ENCODE measurements at regions not wholly inside any gene's neighbourhood (a gene's known extent, or its start where the extent isn't known, plus 50 kb on each side); places are given as distances from the start of the nearest gene placed in this dataset.

DNA sequence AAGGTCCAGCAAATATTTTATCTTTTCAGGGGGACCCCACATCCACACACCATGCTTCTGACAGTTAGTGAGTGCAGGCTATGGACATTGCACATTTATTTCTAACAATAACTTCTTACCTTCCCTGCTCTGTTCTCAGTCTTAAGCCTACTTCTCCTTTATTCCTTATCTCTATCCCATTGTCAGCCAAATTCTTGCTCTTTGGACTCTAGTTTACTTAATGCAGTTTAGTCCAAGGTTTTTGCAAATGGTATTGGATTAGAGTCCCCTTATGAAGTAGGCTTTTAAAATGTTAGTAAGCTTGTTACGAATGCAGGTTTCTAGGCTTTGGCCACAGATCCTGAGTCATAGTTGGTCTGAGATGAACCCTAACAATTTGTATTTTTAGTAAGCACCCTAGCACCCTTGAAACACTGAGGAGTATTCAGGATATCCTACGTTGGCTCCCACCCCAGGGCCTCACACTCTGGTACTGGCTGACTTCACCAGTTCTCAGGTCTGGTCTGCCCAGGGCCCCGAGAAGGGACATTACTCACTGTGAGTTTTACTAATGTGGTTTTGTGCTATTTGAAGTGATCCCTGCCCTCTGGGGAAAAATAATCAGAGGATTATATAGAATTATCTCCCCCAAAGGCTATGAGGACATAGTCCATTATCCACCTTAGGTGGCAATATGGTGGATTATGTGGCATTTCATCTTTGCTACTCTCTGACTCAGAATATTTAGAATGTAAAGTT lies 239.5 kb downstream of the TGFB2 start:
- in situ Hi-C loops (cut with MboI; ENCODE audit: low pct_unique_long_range_greater_than_20kb, low sequenced_read_pairs, unreplicated experiment): no loop called here
- TF ChIP-seq, protein P1, sequence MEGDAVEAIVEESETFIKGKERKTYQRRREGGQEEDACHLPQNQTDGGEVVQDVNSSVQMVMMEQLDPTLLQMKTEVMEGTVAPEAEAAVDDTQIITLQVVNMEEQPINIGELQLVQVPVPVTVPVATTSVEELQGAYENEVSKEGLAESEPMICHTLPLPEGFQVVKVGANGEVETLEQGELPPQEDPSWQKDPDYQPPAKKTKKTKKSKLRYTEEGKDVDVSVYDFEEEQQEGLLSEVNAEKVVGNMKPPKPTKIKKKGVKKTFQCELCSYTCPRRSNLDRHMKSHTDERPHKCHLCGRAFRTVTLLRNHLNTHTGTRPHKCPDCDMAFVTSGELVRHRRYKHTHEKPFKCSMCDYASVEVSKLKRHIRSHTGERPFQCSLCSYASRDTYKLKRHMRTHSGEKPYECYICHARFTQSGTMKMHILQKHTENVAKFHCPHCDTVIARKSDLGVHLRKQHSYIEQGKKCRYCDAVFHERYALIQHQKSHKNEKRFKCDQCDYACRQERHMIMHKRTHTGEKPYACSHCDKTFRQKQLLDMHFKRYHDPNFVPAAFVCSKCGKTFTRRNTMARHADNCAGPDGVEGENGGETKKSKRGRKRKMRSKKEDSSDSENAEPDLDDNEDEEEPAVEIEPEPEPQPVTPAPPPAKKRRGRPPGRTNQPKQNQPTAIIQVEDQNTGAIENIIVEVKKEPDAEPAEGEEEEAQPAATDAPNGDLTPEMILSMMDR (IDR thresholded peaks at IDR 0.05; ENCODE audit: extremely low read depth, insufficient read depth, missing control alignments): no peak
- no peak for DNase-seq (ENCODE audit: low spot score)

DNA sequence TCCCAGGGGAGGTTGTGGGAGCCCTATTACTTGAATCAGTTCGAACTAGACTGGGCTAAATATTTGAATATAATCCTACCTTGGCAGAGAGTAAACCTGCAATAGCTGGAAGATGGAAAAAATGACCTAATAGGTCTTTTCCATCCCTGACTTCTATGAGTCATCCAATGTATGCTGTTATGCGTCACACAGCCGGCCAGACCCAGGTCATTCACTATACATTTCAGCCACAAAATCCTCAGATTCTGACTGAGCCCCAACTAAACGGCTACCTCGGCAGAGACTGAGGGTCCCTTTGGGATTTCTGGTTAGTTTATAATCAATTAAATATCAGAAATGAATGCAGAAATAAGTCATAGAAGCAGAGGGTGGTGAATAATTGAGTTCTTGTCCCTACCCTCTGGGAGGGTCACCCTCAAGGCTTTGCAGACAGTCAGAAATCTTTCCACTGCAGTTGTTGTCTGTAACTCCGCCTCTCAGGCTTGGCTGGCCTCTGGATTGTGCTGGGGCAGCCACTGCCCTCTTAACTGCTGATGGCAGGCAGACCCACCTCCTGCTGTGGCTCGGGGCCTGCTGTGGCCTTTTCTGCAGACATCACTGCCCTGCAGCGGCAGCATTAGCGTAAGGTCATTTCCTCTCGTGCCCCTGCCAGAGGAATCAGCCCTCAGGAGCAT lies 240.5 kb downstream of the TGFB2 start:
- TF ChIP-seq, protein P1 (IDR thresholded peaks at IDR 0.05; ENCODE audit: extremely low read depth, insufficient read depth, missing control alignments): no peak
- in situ Hi-C loops (cut with MboI; ENCODE audit: low pct_unique_long_range_greater_than_20kb, low sequenced_read_pairs, unreplicated experiment): no loop called here
- no peak for DNase-seq (ENCODE audit: low spot score)

DNA sequence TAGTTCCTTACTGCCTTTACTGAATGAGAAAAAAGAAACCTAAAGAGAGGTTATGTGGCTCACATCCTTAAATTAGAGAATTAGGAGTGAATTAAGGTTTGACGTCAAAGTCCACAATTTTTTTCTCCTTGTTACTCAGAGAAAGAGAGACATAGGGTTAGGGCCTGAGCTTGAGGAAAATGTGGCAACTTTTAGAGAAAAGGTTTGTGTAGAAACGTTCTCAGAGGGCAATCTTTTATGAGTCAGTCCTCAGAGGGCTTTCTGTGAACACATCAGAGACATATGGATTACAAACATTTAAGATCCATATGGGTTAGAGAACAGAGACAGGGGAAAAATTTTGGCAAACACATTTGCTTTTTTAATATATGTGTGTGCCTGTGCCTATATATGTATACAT lies 242.8 kb downstream of the TGFB2 start:
- DNase-seq (ENCODE audit: low spot score): no peak
- TF ChIP-seq, protein P1 (IDR thresholded peaks at IDR 0.05; ENCODE audit: extremely low read depth, insufficient read depth, missing control alignments): no peak
- in situ Hi-C loops (cut with MboI; ENCODE audit: low pct_unique_long_range_greater_than_20kb, low sequenced_read_pairs, unreplicated experiment): no loop called here

DNA sequence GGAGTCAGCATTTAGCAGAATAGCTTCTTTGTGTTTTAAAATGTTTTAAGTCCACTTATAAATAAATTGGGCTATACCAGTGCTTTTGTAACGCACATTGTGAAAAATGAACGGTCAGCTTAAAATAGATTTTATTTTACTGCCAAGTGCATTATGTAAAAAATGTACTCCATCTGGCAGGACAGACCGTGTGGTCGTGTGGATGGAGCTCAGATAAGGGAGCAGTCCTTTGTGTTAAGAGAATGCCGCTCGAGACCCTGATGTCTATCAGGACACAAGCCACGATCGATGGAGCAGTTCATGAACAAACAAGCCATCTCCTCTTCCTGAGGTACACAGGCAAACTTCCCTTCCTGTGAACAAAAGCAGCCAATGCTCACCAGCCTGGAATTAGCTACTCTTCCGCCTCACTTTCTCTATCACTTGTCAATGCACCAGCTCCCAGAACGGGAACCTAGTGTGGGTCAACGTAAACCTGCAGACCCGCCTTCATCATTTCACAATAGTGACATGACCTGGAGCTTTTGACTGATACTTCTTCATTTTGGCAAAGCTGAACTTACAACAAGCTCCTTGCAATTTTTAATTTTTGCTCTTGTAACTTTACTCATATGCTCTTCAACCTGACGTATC lies 243.5 kb downstream of the TGFB2 start:
- no peak for DNase-seq (ENCODE audit: low spot score)
- TF ChIP-seq, protein P1 (IDR thresholded peaks at IDR 0.05; ENCODE audit: extremely low read depth, insufficient read depth, missing control alignments): no peak
- in situ Hi-C loops (cut with MboI; ENCODE audit: low pct_unique_long_range_greater_than_20kb, low sequenced_read_pairs, unreplicated experiment): no loop called here

DNA sequence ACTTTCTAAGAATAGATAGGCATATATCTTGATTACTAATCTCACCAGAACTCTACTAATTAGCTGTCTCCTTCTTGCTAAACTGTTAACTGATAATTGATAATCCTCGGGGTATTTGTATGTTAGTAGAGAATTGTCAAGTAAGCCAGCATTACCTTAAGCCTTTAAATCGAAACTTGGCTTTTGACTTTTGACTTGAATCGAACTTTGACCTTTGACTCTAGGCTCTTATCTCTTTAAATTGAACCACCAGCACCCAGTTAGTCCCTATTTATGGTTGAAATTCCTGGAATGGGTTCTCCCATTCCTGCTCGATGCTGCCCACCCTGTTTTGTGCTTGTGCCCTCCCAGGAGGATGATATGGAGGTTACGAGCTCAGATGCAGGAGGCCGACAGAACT lies 244.4 kb downstream of the TGFB2 start:
- DNase-seq (ENCODE audit: low spot score): no peak
- TF ChIP-seq, protein P1 (IDR thresholded peaks at IDR 0.05; ENCODE audit: extremely low read depth, insufficient read depth, missing control alignments): no peak
- in situ Hi-C loops (cut with MboI; ENCODE audit: low pct_unique_long_range_greater_than_20kb, low sequenced_read_pairs, unreplicated experiment): no loop called here

DNA sequence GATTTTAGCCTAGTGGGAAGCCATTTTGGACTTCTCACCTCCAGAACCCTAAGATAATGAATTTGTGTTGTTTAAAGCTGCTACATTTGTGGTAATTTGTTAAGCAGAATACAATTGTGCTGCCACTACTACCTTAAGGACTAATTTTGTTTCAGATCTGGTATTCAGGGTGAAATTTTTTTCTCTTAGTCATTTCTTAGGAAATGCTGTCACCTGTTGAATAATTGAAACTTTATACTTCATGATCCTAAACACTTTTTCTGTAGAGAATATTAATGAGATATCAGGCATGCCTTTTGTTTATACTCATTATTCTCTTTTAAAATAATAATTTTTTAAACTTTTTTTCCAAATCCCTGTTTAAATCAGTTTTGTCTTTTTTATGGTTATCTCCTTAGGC lies 246.8 kb downstream of the TGFB2 start:
- DNase-seq (ENCODE audit: low spot score): no peak
- TF ChIP-seq, protein P1 (IDR thresholded peaks at IDR 0.05; ENCODE audit: extremely low read depth, insufficient read depth, missing control alignments): no peak
- in situ Hi-C loops (cut with MboI; ENCODE audit: low pct_unique_long_range_greater_than_20kb, low sequenced_read_pairs, unreplicated experiment): no loop called here
